Nephron (organoid): ENCODE measurements at regions not wholly inside any gene's neighbourhood (a gene's known extent, or its start where the extent isn't known, plus 50 kb on each side); places are given as distances from the start of the nearest gene placed in this dataset.
A peak's percentile ranks its signal among the peaks of the same experiment; 100 is the strongest.

Experiments used
- H3K27ac Mint-ChIP-seq, 3 experiments: 2 replicates each; pipeline ENCODE4 v1.8.0; 2020; ENCODE audit warnings: mixed read lengths in 3 of 3, mild to moderate bottlenecking in 2 of 3, moderate library complexity in 1 of 3
- H3K27me3 Mint-ChIP-seq: 2 replicates; pipeline ENCODE4 v1.8.0; 2021; ENCODE audit warnings: low read depth, mild to moderate bottlenecking, moderate library complexity, mixed read lengths
- H3K36me3 Mint-ChIP-seq: 2 replicates; pipeline ENCODE4 v1.8.0; 2020; ENCODE audit warnings: low read depth, mixed read lengths
- H3K4me1 Mint-ChIP-seq: 2 replicates; pipeline ENCODE4 v1.8.0; 2020; ENCODE audit warnings: mixed read lengths
- H3K4me3 Mint-ChIP-seq, 3 experiments: 2 replicates each; pipeline ENCODE4 v1.8.0; 2020; ENCODE audit warnings: mild to moderate bottlenecking in 3 of 3, mixed read lengths in 3 of 3, moderate library complexity in 2 of 3
- H3K9me3 Mint-ChIP-seq: 2 replicates; pipeline ENCODE4 v1.8.0; 2020; ENCODE audit warnings: mixed read lengths
- TF ChIP-seq, protein P1 (sequence below), 3 experiments: fragments of 200-600 bp; sonication (generic); IDR thresholded peaks; one replicate each; pipeline ENCODE4 v1.5.0; 2021; ENCODE audit warnings: antibody characterized with exemption in 3 of 3; ENCODE audit not compliant: unreplicated experiment in 3 of 3

DNA sequence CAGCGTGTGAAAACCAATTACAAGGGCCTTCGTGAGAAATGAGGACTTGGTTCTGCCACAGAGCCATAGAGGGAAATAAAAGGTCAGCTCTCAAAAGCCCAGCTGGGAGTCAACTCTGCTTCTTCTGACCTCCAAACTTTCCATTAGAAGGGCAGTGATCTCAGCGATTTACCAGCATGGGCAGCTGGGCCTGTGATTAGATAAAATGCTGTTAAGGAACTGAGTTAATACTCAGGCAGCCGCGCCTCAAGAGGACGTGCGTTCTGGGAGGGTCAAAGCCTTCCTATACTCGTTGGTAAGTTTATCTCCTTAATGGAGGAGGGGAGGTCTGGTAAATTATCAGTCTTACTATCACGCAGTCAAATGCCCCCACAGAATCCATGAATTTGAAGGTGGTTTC lies 480.2 kb upstream of the ERCC4 start:
- peaks cover 12% of the 10 kb centered on the region for H3K4me1 Mint-ChIP-seq
- H3K27ac Mint-ChIP-seq: peak overlapping the region in 1 of 3 experiments; percentile 33
- TF ChIP-seq, protein P1, sequence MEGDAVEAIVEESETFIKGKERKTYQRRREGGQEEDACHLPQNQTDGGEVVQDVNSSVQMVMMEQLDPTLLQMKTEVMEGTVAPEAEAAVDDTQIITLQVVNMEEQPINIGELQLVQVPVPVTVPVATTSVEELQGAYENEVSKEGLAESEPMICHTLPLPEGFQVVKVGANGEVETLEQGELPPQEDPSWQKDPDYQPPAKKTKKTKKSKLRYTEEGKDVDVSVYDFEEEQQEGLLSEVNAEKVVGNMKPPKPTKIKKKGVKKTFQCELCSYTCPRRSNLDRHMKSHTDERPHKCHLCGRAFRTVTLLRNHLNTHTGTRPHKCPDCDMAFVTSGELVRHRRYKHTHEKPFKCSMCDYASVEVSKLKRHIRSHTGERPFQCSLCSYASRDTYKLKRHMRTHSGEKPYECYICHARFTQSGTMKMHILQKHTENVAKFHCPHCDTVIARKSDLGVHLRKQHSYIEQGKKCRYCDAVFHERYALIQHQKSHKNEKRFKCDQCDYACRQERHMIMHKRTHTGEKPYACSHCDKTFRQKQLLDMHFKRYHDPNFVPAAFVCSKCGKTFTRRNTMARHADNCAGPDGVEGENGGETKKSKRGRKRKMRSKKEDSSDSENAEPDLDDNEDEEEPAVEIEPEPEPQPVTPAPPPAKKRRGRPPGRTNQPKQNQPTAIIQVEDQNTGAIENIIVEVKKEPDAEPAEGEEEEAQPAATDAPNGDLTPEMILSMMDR (IDR thresholded peaks at IDR 0.05; ENCODE audit: unreplicated experiment in 3 of 3): no peak
- H3K36me3 Mint-ChIP-seq: peaks cover 4% of the 10 kb centered on the region
- no peaks in the 10 kb centered on the region for H3K9me3 Mint-ChIP-seq
- H3K27me3 Mint-ChIP-seq: peaks cover 3% of the 10 kb centered on the region
- no peak overlapping the region for H3K4me3 Mint-ChIP-seq

DNA sequence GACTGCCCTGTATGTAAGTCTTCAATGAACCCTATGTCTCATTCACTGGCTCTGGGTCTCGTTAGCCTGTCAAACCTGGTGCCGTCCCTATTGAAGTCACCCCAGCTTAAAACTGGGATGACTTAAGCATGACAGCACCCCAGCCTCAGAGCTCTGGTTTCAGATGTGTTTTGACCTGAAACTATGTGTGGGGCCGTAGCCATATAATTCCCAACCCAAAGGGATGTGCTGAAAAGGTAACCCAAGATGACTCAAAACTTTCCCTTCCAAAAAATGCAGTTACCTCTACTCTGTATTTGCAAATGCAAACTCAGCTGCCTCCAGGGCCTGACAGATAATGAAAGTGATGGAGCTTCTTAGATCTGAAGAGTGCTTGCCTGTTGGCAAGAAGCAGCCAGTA lies 478.3 kb upstream of the ERCC4 start:
- Mint-ChIP-seq H3K4me3 (no peak overlapping the region), H3K27me3 (peaks cover 9% of the 10 kb centered on the region), H3K9me3 (no peaks in the 10 kb centered on the region), H3K36me3 (peaks cover 4% of the 10 kb centered on the region), H3K4me1 (peaks cover 7% of the 10 kb centered on the region), H3K27ac (no peak overlapping the region)
- TF ChIP-seq, protein P1 (IDR thresholded peaks at IDR 0.05; ENCODE audit: unreplicated experiment in 3 of 3): no peak

DNA sequence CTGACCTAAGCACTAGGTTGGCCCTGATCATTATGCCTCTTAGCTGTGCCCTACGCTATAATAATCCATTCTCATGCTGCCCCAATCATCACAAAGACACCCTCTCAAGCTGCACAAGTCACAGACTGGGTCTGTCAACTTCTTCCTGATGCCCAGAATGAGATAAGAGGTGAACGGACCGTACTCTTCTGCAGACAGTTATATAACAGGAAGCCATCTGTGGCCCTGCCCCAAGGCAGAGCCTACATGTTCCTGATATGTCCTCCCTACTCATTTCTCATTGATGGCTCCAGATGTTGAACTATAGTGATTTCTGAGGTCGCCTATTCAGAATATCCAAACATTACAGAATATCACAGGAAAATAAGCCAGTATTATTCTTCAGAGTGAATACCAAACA lies 471.6 kb upstream of the ERCC4 start:
- H3K4me3 Mint-ChIP-seq: no peak overlapping the region
- no peak overlapping the region for H3K27ac Mint-ChIP-seq
- TF ChIP-seq, protein P1 (IDR thresholded peaks at IDR 0.05; ENCODE audit: unreplicated experiment in 3 of 3): no peak
- H3K9me3 Mint-ChIP-seq: no peaks in the 10 kb centered on the region
- H3K27me3 Mint-ChIP-seq: peaks cover 14% of the 10 kb centered on the region
- H3K4me1 Mint-ChIP-seq: no peaks in the 10 kb centered on the region
- H3K36me3 Mint-ChIP-seq: no peaks in the 10 kb centered on the region

DNA sequence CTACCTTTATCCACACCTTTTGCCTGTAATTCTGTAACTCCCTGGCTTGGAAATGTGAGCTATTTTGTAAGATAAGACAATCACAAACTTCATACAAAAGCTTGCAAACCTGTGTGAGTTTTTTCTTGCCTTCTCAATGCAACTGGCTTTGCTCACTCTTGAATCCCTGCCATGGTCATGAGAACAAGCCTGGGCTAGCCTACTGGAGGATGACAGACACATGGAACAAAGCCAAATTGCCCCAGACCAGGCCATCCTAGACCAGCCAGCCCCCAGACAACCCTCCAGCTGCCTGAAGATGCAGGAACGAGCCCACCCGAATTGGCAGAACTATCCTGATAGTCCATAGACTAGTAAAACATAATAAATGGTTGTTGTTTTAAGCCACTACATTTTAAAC lies 466.6 kb upstream of the ERCC4 start:
- Mint-ChIP-seq H3K9me3 (no peaks in the 10 kb centered on the region), H3K4me1 (no peaks in the 10 kb centered on the region), H3K36me3 (no peaks in the 10 kb centered on the region), H3K4me3 (no peak overlapping the region), H3K27ac (peak overlapping the region in 1 of 3 experiments; percentile 38), H3K27me3 (peaks cover 8% of the 10 kb centered on the region)
- TF ChIP-seq, protein P1 (IDR thresholded peaks at IDR 0.05; ENCODE audit: unreplicated experiment in 3 of 3): no peak

DNA sequence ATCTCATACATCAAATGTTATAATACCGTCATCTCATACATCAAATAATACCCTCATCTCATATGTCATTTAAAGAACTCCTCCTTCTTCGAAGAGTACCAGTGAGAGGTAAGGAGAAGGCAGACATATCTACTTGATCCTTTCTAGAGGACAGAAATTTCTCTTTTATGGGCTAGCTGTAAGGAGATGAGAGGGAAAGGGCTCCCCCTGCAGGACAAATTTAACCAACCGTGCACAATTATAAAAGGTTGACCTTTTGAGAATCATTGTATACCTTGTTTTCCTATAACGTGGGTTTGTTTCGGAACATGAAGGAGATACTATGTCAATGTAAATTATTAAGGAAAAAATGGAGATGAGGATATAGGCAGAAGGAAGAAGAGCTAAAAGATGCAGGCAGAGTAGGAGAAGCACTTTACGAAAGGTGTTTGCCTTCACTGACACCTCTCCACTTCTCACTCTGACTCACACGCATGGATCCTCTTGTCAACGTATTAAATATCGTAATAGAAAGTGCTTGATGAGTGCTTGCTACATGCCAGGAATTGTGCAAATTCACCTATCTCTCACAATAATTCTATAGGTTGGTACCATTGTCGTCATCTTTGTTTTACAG lies 465.9 kb upstream of the ERCC4 start:
- Mint-ChIP-seq H3K9me3 (no peaks in the 10 kb centered on the region), H3K36me3 (no peaks in the 10 kb centered on the region), H3K27ac (no peak overlapping the region), H3K27me3 (peaks cover 8% of the 10 kb centered on the region), H3K4me3 (no peak overlapping the region), H3K4me1 (no peaks in the 10 kb centered on the region)
- TF ChIP-seq, protein P1 (IDR thresholded peaks at IDR 0.05; ENCODE audit: unreplicated experiment in 3 of 3): peak; percentile 43 to 63 (median 60)

DNA sequence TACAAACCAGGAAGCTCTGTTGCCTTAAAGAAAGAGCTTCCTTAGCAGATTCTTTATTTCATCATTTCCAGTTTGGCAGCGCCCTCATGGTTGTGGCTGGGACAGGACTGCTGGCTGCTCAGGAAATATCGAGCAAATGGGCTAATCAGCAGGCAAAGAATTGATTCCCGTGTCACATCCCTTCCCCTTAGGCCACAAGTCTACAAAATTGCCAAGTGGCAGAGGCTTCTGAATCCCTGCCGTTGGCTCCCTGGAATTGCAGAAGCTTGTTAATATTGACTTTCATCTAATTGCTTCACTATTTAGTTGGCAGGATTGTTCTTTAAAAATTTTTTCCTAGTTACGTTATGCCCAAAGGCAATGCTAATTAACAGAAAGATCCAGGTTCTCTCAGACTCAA lies 456.3 kb upstream of the ERCC4 start:
- Mint-ChIP-seq H3K27me3 (peaks cover 5% of the 10 kb centered on the region), H3K4me1 (no peaks in the 10 kb centered on the region), H3K4me3 (no peak overlapping the region), H3K36me3 (no peaks in the 10 kb centered on the region), H3K27ac (no peak overlapping the region), H3K9me3 (no peaks in the 10 kb centered on the region)
- TF ChIP-seq, protein P1 (IDR thresholded peaks at IDR 0.05; ENCODE audit: unreplicated experiment in 3 of 3): no peak
